Medulla oblongata (tissue), 1 donor: ENCODE measurements at regions not wholly inside any gene's neighbourhood (a gene's known extent, or its start where the extent isn't known, plus 50 kb on each side); places are given as distances from the start of the nearest gene placed in this dataset.
"Not testable (repeated sequence)": the region's sequence is repeated elsewhere in the genome, so short reads cannot be mapped to it uniquely, and the experiment has no call there.

Experiments
- DNase-seq: peaks from one replicate; pipeline ENCODE4 v3.0.0-alpha.2; 2015; ENCODE audit errors: extremely low spot score

- no peak for DNase-seq
Observed at GRCh38 chr9:24652181-24652580, 106.5 kb upstream of the IZUMO3 start.

DNA sequence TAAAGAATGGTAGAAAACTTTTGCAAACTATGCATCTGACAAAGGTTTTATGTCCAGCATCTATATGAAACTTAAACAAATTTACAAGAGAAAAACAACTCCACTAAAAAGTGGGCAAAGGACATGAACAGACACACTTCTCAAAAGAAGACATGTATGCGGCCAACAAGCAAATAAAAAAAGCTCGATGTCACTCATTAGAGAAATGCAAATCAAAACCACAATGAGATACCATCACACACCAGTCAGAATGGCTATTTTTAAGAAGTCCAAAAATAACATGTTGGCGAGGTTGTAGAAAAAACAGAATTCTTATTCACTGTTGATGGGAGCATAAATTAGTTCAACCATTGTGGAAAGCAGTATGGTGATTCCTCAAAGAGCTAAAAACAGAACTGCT lies 83.1 kb upstream of the IZUMO3 start:
- not testable (repeated sequence) for DNase-seq

DNA sequence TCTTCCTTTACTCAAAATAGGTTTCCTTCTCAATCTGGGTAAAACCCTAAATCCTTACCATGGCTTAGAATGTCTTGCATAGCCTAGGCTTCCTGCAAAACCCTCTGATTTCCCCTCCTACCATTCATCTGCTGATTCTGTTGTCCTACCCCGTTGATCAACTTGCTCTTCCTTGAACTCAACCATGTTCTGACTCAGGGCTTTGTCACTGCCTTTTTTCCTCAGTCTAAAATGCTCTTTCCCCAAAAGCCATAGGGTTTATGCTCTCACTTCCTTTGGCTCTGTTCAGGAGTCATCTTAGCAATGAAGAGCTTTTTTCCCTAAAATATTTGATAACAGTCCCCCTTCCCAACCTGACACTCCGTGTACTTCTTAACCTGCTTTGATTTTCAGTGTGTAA lies 79.4 kb upstream of the IZUMO3 start:
- no peak for DNase-seq

DNA sequence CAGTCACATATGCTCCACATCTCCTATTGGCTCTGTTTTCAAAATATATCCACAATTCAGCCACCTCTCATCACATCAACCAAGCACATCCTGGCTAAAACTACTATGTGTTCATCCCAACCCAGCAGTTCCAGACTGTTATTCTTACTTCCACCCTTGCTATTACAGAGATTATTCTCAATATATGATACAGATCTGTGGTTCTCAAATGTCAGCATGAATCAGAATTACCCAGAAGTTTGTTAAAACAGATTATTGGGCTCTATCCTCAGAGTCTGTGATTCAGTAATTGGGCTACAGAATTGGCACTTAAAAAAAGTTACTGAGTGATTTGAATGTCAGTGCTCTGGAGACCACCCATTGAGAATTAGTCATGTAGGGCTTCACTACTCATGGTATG lies 78.8 kb upstream of the IZUMO3 start:
- DNase-seq = no peak

DNA sequence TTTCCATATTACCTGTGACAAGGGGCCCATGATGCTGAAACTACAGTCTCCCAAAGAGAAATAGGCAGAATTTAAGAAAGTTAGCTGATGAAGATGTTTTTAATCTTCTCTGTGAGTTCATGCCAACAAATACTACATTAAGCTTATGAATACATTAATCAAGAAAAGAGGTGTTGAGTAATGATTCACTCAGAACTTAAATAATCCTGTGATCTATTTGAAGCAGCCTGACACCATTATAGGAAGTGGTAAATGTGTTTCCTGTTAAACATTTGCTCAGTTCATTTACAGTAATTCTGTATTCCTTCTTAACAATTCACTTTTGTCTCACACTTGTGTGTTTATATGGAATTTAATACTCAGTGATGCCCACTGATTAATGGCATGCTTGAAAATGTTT lies 75.0 kb upstream of the IZUMO3 start:
- no peak for DNase-seq

DNA sequence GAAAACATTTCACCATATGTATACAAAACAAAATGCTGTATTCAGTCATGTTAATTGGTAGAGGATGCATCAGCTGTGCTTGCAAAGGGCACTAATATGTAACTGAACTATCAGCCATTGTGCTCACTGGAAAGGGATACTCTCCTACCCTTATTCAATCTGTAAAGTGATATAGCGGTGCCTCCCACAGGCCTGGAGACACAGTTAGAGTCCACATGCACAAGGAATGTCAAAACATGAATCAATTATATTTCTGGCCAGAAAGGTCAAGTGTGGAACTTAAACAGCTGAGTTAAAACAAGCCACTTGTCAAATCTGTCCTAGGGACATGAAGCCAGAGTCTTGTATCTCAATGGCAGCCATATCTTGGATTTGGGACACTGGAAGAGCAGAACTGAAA lies 71.2 kb upstream of the IZUMO3 start:
- DNase-seq = no peak

- DNase-seq = no peak
Observed at GRCh38 chr9:24614070-24614469, 68.4 kb upstream of the IZUMO3 start.

GRCh38 chr9:24608599-24608998 lies 62.9 kb upstream of the IZUMO3 start:
- no peak for DNase-seq

GRCh38 chr9:24602693-24603352 lies 57.1 kb upstream of the IZUMO3 start:
- no peak for DNase-seq
